HuH-7 (cell line): ENCODE measurements at regions not wholly inside any gene's neighbourhood (a gene's known extent, or its start where the extent isn't known, plus 50 kb on each side); places are given as distances from the start of the nearest gene placed in this dataset.

Experiments used
- DNase-seq: peaks from one replicate; pipeline ENCODE4 v3.0.0; 2011; ENCODE audit warnings: low spot score

DNA sequence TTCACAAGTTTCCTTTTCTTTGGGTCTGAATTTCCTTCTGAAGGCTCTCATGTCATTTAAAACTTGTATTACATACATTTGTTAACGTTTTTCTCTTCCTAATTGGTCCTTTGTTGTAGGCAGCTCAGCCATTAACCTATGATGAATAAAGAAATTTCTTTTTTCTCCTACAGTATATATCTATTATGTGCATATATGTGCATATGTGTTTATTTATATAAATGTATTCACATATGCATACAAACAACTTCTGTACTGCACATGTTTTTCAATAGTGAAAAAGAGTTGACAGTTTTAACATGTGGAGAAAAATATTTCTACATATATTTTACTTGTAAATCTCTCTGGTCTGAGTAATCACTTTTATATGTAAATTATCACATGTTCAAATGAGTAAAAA lies 1674.9 kb upstream of the PCDH20 start:
- DNase-seq, result no peak

DNA sequence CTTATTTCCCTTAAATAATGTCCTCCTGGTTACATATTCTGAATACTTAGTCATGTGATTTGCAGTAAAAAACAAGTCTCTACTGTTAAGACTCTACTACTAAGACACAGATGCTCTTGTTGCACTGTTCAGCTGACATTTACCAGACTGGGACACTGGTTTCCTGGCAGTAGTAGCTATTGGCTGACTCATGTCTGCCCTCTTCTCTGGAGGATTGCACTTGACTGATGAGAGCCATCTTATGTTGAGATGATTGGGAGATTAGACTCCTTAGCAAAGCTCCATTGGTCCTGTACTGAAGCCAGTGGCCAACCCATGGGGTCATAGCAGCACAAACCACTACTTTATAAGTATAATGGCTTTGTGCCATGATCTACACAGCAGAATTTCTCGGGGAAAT lies 1672.6 kb upstream of the PCDH20 start:
- DNase-seq, result no peak

DNA sequence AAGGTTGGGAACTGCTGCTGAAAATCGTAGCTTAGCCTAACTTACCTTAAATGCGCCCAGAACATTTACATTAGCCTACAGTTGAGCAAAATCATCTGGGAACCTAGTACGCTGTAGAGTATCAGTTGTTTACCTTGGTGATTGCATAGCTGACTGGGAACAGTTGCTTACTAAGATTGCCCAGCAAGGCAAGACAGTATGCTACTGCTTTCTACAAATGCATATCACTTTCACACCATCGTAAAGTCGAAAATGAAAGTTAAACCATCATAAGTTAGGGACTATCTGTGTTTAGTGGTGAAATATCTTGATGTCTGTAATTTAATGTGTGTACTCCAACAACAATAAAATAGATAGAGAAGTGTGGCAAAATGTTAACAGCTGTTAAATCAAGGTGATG lies 1670.6 kb upstream of the PCDH20 start:
- DNase-seq, result no peak

DNA sequence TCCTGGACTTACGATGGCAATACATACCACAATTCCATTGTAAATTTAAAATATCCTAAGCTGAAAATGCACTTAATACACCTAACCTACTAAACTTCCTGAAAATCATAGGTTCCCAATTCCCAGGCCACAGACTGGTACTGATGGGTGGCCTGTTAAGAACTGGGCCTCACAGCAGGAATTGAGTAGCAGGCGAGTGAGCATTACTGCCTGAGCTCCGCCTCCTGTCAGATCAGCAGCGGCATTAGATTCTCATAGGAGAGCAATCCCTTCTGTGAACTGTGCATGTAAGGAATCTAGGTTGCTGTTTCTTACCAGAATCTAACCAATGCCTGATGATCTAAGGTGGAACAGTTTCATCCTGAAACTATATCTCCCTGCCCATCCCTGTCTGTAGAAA lies 1670.2 kb upstream of the PCDH20 start:
- DNase-seq, result no peak

DNA sequence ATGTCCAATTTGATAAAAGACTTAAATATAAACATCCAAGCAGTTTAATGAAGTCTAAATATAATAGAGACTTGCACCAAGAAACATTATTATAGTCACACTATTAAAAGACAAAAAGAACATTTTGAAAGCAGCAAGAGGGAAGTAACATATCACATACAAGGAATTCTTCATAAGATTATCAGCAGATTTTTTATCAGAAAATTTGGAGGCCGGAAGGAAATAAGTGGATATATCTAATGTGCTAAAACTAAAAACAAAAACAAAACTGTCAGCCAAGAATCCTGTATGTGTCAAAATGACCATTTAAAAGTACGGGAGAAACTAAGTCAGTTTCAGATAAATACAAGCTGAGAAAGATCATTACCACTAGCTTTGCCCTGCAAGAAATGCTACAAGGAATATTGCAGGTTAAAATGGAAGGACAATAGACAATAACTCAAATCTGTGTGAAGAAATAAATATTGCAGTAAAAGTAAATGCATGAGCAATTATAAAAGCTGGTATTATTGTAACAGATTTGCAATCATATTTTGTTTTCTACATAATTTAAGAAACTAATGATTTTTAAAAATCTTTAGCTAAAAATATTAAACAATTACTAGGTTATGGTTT lies 1665.9 kb upstream of the PCDH20 start:
- DNase-seq, result no peak

DNA sequence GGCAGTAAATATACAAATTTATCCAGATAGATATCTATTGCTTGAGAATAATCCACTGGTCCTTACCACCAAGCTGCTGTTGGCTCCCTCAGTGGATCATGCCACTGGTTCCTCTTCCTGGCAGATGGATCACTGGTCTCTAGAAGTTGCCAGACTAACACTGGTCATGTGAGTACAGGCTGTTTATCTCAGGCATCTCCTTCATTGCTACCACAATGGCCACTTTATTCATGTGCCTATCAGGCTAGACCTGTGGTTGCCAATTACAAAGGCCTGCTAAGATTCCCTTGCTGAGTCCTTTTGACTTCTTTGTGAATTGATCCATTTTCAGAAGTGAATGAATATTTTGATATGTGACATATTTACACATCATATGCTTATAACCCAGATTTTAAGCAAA lies 1659.5 kb upstream of the PCDH20 start:
- no peak for DNase-seq

DNA sequence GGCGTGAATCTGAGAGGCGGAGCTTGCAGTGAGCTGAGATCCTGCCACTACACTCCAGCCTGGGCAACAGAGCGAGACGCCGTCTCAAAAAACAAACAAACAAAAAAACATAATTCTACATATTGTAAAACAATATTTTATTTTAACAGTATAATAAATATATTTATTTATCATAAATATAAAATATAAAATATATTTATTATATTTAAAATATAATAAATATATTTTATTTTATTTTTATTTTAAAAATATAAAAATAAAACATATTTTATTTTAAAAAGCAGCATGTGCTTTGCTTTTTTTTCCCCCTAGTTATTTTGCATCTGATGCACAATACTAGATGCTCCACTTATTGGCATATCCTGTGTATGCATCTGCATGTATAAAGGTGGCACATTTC lies 1634.6 kb upstream of the PCDH20 start:
- no peak for DNase-seq

DNA sequence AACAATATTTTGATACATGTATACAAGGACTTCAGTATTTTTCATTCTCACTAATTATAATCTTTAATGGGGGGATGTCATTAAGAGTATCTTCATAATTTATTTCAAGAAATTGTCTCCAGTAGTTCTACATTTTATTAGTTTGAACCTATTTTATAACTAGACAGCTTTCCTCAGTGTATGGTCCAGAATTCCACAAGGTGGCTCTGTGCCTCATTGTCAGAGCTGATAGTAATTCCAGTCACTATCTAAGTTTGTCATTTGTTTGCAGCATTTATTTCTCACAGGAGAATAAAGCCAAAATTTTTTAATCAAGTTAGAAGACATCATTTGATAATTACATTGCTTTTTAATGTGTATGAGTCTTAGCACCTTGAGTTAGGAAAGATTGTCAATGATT lies 1633.0 kb upstream of the PCDH20 start:
- no peak for DNase-seq

DNA sequence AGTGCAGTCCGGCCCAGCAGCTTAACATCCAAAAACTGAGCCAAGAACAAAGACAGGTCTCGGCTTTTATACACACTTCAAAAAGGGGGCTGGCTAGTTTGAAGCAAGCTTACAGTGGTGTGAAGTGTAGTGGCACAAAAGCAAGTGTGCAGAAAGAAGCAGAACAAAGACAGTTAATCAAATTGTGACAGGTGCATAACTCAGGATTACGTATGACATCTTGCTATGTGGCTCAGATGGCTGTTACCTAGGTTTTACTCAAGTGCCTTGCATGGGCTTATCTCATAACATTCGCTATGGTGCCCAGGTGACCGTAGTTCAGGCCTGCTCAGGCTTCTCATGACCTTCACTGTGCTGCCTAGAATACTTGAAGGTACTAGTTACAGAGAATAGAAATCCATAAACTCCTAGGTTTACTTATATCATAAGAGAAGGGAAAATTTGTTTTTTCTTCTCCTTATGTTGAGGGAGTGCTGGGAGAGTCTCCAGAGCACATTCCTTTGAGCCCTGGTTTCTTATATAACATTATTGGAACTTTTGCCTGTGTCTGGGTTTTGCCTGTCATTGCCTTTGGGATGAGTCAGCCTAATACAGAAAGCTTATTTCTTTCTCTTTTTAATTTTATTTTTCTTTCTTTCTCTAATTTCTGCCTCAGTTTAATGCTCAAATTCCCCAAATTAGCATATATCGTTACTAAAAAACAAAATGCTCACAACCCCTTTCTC lies 1629.1 kb upstream of the PCDH20 start:
- no peak for DNase-seq

DNA sequence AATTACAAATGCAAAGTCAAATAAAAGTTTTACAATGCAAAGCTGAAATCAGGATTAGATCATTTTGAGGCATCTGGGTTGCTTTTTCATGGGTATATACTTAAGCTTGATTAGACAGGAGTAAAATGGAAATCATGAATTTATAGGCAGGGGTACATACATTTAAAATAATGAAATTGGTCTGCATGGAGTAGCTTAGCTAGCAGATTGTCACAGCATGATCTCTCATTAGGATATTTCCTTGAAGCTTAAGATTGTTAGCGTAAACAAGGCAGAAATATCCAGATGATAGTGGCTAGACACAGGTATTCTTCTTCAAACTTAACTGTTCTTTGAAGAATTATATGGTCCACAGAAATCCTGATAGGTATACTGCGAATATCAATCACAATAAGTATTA lies 1627.0 kb upstream of the PCDH20 start:
- no peak for DNase-seq

DNA sequence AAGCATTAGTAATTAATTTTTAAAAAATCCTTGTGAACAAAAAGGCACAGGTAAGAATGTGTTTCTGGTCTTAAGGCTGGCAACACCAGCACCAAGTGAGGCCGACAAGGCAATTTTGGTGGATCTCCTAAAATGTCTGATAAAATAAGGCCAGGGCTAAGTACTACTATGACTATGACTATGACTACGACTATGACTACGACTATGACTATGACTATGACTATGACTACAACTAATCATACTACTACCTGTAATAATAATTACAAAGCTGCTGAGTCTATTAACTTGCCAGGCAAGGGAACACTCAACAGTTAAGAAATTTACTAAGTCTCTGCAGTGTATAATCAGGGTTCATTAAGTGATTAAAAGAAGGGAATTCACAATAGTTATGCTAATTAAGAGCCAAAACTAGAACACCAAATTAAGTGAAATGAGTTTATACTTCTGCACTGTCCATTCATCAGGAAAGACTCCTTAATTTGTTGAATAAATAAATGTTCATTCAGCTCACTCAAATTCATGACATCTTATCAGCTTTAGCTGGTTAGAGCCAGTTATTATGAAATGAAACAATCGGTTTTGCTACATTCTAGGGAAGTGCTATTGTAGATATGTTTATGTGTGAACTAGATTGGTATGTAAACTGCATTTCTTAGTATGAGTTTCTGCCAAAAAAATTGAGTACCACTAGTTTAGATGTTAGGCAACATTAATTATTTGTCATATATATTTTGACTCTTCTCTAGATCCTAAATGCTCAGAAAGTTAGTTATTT lies 1626.2 kb upstream of the PCDH20 start:
- no peak for DNase-seq

DNA sequence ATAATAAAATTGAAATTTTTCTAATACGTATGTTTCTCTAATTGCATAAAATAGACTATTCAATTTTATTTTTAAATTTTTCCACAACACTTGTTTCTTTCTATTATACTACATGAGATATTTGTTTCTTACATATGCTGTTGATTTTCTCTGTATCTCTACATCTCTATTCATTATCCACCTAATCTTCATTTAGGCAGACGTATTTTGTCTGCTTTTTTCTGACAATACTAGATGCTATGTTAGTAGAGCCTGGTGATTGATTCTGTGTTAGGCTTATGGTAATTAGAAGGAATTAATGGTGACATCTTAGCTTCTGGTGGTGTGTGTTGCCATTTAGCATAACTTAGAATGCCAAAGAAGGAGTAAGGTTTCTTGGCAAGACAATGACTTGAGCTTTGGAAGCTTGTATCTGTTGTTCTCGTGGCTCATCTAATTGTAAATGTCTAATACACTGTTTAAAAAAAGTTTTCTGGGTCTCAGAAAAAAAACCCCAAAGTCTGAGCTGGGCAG lies 1610.7 kb upstream of the PCDH20 start:
- DNase-seq, result no peak

DNA sequence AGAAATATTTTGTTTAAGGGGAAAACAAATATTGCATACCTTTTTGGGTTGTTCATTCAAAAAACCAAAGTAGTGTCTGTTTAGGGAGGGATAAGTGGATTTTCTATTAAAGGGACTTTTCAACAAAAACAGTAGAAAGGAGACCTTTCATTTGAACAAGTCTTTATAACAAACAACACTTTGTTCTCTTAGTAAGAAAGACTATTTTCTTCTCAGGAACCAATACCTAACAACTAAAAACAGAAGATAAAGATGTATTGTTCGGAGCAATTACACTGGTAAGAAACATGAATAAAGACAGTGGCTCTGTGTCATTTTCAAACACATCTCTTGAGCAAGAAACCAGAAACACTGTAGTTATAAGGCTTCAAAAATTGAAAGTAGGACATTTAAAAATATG lies 1610.1 kb upstream of the PCDH20 start:
- DNase-seq, result no peak

DNA sequence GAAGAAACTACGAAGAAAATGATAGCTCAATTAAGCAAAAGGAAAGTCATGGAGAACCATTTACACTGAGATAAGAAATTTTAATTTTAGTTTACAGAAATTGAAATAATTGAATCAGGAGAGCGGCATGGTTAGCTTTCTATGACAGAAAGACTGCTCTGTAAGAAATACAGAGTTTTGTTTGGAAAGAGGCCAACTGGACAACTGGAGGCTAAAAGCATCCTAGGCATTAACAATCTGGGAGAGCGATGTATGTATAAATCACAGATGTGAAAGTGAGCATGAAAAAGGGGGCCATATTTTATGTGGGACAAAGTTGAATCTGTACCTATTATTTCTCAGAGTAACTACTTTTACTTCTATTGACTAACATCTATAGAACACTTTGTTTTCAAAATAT lies 1608.8 kb upstream of the PCDH20 start:
- DNase-seq, result no peak

DNA sequence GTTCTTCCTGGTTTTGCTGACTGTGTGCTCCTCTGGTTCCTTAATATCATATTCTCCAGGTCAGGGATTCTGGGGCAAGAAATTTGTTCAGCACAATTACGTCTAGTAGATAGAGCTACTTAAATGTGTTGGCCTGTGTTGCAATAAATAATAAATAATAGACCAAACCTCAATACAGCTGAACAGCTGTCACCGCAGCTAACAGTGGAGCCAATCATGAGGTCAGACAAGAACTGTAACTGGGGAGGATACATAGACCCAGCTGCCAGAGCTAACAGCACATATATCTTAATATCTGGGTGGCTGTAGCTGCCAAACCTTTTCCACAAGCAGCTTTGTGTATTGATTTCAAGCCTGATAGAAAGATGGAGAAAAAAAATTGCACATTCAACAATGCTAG lies 1596.3 kb upstream of the PCDH20 start:
- no peak for DNase-seq

DNA sequence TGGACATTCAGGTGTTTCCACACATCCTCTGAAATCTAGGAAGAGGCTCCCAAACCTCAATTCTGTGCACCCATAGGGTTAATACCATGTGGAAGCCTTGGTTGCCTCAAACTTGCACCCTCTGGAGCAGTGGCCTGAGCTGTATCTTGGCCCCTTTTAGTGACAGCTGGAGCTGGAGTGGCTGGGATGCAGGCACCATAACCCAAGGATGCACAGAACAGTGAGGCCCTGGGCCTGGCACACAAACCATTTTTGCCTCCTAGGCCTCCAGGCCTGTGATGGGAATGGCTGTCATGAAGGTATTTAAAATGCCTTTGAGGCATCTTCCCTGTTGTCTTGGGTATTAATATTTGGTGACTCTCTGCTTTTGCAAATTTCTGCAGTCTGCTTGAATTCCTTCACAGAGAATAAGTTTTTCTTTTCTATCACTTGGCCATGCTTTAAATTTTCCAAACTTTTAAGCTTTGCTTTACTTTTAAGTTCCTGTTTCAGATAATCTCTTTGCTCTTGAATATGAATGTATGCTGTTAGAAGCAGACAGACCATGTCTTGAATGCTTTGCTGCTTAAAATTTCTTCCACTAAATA lies 1594.5 kb upstream of the PCDH20 start:
- DNase-seq, result no peak

DNA sequence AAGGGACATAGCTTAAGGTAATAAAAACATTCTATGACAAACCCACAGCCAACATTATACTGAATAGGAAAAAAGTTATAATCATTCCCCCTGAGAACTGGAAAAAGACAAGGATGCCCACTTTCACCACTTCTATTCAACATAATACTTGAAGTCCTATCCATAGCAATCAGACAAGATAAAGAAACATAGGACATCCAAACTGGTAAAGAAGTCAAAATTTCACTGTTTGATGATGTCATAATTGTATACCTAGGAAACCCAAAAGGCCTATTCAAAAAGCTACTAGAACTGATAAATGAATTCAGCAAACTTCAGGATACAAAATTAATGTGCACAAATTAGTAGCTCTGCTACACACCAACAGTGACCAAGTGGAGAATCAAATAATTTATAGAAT lies 1590.0 kb upstream of the PCDH20 start:
- no peak for DNase-seq

DNA sequence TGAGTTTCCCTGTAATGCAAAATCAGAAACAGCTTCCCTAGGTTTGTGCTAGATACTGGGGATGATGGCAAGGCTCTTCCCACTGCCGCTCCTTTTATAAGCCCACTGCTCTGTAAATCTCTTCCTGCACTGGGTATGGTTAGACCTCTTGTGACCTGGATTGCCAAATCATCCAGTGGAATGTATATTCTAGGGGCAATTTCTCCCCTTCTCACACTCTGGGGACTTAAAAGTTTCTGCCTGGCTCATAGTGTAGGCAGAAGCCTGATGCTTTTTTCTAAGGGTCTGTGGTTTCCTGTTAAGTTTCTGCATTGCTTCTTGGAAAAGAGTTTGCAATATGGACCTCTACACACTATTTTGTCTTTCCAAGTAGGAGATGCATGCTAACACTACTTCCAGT lies 1582.0 kb upstream of the PCDH20 start:
- DNase-seq, result no peak

DNA sequence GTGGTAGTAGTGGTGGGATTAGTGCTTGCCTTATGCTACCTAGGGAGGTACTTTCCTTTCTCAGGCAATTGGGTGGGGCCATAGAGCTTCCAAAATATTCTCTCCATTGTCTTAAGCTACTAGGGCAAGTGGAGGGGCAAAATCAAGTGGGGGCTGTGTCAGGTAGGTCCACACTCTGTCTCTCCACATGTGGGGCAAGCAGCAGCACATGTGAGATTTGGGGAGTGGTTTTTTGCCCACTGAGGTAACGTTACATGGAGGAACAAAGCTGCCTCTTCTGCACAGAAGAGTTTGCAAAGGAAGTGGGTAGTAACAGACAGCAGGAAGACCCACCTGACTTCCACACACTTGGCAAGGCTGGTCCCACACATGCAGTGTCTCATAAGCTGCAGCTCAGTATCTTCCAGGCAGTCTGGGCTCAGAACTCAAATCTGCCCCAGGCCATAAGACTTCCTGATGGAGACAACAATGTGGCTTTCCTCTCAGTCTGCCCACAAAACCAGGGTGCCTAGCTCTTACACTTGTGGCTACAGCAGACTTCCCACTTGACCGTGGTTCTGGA lies 1581.5 kb upstream of the PCDH20 start:
- no peak for DNase-seq

DNA sequence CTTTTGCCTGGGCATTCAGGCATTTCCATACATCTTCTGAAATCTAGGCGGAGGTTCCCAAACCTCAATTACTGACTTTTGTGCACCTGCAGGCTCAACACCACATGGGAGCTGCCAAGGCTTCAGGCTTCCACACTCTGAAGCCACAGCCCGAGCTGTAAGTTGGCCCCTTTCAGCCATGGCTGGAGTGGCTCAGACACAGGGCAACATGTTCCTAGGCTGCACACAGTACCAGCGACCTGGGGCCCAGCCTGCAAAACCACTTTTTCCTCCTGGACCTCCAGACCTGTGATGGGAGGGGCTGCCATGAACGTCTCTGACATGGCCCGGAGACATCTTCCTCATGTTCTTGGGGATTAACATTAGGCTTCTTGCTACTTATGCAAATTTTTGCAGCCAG lies 1558.2 kb upstream of the PCDH20 start:
- no peak for DNase-seq

DNA sequence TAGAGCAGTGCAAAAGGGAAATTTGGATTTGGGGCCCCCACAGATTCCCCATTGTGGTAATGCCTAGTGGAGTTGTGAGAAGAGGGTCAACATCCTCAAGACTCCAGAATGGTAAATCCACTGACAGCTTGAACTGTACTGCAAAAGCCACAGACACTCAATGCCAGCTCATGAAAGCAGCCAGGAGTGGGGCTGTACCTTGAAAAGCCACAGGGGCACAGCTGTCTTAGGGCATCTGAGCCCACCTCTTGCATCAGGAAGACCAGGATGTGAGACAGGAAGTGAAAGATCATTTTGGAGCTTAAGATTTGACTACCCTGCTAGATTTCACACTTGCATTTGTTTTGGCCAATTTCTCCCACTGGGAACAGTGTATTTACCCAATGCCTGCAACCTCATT lies 1548.9 kb upstream of the PCDH20 start:
- no peak for DNase-seq

DNA sequence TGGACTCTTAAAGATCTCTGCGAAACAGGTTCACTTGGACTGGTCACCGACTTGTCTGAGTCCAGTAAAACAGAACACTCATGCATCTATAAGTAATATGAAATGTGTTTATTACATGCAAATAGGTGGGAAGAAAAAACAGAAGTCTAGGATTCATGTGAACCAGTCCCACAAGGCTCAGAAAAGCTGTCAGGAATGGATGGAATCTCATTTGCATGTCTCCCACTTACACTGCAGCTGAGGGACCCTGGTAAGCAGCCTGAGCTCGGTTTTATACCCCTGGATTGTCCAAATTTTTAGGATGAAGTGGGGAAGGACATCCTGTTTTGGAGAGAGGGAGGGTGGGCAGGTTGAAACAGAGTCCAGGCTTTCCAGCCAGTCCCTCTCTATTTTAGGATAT lies 1545.1 kb upstream of the PCDH20 start:
- no peak for DNase-seq

DNA sequence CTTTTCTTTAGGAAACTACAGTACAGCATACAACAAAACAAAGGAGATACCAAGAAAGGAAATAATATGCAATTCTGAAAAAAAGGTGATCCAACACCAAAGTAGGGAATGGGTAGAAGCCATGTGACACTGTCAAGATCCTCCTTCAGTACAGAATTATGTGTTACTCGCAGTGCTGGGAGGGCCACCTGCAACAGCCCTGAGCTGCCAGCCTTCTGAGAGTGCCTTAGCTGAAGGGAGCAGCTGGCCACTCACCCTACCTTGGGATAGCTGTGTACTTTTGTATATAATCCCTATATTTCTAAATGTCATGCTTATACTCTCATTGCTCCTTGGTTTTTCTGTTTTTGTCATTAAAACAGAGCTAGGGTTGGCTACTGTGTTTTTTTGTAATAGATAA lies 1518.2 kb upstream of the PCDH20 start:
- DNase-seq, result no peak
